ENCODE measurements at regions not wholly inside any gene's neighbourhood (a gene's known extent, or its start where the extent isn't known, plus 50 kb on each side); places are given as distances from the start of the nearest gene placed in this dataset.
"Not testable (repeated sequence)": the region's sequence is repeated elsewhere in the genome, so short reads cannot be mapped to it uniquely, and the experiment has no call there.

DNA sequence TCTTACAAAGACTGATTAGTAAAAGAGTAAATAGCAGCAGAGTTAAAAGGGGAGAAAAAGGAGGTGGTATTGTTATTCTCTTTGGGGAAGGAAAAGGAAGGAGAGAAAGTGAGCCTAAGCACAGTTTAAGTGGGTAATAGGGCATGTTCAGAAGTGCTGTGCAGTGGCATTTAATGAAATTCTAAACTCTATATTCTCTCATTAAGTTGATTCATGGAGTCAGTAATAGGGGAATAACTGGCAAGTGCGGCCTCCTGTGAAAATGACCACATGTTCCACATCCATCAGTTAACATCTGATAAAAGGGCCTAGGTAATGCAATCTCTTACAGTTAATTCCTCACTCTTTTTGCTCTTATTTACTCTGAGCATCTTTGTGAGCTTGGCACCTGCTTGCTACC is 516.7 kb downstream of the JRKL start:
- no peak for DNase-seq

DNA sequence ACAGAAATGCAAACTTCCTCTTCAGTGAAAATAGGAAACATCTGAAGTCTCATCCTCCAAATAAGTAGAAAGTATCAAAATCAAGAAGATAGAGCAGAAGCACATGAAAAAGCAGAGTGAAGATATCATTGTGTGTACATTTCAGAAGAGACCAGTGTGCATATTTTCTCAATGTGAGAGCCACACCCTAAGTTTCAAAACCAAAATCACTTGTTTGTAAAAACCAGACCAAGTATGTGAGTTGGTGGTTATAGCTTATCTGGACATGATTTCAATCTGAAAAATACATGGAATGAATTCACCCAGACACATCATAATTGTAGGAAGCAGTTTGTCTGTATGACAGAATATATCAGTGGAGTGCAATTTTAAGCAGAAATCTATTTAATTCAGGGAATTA is 536.0 kb downstream of the JRKL start:
- DNase-seq, result peak in 1 of 5 experiments; percentile 65

DNA sequence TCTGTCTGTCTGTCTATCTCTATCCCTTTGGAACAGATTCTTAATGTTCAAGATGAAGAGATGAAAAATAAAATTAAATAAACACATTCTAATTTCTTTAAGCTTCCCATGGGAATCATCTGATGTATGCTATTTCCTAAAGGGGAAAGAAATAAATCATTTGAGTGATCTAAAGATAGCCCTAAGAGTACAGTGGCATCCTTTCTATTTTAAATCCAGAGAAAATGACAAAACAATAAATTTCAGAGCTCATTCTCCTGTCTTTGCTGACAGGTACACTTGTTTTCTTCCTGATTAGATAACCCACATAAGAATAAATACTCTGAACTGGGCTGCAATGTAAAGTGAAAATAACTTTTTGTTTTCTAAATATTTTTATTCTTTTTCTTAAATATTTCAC is 550.4 kb downstream of the JRKL start:
- DNase-seq, result no peak

DNA sequence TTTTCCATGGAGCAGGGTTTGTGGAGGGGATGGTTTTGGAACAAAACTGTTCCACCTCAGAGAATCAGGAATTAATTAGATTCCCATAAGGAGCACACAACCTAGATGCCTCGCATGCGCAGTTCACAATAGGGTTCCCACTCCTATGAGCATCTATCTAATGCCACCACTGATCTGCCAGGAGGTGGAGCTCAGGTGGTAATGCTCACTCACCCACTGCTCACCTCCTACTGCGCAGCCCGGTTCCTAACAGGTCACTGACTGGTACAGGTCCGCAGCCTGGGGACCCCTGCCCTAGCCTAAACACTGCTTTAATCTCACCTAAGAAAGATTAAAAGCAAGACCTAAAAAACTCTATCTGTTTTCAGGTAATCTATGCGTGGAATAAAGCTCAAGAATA is 553.0 kb downstream of the JRKL start:
- DNase-seq, result no peak

DNA sequence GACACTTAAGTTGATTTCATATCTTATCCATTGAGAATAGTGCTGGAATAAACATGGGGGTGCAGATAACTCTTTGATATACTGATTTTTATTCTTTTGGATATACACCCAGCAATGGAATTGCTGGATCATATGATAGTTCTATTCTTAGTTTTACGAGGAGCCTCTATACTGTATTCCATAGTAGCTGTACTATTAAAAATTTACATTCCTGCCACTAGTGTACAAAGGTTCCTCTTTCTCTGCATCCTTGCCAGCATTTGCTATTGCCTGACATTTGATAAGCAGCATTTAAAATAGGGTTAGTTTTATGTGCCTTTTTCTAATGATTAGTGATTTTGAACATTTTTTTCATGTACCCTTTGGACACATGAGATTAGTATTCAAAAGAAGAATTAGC is 554.2 kb downstream of the JRKL start:
- DNase-seq, result no peak

DNA sequence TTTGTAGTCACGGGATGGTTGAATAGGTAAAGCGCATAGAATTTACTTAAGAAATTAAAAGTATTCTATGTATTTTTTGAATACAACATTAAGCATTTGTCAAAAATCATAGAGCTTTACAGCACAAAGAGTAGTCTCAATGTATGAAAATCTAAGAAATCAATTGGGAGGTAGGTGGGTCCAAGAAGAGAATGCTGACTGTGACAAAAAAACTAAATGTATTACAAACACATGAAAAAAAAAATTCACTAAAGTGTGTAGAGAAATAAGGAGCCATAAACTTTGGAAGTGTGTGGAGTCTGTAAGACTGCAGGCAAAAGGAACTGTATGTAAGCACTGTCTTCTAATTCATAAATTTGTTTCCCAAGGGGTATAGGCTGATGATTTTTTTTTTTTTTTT is 558.3 kb downstream of the JRKL start:
- DNase-seq, result no peak

DNA sequence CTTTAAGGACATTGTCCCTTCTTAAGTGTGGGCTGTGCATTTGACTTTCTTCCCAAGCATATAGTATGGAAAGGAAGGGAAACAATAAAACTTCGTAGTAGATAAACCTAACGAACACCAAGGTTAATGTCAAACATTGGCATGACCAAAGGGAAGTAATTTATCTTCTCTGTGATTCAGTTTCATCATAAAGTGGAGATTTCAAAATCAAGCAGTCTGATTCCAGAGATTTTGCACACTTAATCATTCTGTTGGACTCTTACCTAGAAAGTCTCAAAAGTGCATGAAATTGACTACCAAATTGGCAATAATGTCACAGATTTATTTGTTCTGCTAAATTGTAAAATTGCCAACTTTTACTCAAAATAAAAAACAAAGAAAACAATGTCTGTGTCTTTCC is 559.7 kb downstream of the JRKL start:
- DNase-seq, result no peak

DNA sequence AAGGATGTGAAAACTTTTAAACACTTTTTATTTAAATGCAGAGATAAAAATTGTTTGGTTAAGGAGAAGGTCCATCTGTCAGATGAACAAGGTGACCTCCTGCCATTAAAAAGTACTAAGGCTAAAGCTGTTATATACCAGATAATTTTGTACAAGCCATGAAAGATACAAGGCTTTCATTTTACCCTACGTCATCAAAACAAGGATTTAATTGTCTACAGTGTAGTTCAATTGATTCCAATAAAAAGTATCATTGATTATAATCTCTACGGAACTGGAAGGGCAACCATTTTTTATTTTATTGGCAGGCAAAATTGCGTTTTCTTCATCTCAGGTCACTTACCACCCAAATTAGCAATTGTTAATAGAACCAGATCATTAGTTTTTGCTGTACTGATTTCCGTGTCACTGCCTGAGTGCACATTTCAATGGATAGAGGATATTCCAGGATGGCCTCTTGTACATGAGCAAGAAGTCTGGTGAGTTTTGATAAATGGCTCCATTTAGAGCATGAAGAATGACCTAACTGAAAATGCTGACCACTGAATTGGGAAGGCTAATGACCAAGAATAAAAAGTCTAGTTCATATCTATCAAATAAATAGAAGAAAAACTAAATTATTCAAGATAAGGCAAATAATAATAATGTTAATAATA is 564.9 kb downstream of the JRKL start:
- no peak for DNase-seq

DNA sequence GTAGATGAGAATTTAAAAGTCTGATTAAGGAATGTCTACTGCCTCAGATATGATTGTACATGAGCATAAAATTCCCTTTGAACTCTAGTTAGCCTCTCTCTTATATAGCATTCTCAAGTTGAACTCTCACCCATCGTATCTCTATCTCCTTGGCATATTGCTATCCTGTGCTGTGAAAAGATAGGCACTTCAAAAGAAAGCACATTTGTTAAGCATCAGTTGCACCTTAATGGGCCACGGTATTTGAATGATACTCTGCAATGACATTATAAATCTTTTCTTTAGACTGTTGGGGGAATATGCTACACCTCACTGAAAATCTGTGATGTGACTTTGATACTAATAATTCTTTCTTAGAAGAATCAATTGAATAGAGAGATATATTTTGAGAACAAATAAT is 570.7 kb downstream of the JRKL start:
- DNase-seq, result no peak

DNA sequence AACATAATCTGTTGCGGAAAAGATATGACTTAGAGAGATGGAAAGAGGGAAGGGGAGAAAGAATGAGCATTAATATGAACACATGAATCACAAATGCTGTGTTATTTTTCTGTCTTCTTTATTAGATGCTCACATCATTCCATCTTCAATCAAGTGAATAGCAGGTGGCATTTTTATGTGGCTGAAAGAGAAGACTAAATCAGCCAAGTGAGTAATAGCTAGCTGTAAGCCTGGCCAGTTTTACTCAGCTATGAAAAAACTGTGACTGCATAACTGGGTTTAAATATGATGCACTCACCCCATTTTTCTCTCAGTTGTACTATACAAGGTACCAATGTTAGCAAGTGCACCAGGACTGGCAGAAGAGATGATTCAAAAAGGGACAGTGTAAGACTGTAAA is 571.1 kb downstream of the JRKL start:
- no peak for DNase-seq

DNA sequence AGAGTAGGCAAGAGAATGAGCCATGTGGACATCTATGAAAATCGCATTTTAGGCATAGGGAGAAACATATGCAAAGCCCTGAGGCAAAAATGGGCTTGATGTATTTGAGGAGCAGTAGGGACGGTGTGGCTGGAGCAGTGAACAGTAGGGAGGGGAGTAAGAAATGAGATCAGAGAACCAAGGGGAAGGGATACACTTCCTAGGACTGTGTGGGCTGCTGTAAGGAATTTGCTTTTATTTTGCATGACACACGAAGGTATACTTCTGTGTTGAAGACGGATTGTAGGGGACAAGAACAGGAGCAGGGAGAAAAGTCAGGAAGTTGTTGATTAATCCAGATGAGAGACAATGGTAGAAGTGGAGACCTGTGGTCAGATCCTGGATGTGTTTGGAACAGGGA is 572.1 kb downstream of the JRKL start:
- no peak for DNase-seq

DNA sequence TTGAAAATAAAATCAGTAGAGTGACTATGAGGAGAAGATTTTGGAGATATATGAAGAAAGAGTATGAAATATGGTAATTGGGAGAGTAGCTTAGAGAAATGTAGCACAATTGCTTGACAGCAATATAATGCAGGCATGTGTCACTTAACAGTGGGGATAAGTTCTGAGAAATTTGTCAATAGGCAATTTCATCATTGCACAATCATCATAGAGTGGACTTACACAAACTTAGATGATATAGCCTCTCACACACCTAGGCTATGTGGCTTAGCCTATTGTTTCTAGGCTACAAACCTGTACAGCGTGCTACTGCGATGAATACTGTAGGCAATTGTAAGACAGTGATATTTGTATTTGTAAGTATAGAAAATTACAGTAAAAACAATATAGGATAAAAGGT is 573.6 kb downstream of the JRKL start:
- no peak for DNase-seq

DNA sequence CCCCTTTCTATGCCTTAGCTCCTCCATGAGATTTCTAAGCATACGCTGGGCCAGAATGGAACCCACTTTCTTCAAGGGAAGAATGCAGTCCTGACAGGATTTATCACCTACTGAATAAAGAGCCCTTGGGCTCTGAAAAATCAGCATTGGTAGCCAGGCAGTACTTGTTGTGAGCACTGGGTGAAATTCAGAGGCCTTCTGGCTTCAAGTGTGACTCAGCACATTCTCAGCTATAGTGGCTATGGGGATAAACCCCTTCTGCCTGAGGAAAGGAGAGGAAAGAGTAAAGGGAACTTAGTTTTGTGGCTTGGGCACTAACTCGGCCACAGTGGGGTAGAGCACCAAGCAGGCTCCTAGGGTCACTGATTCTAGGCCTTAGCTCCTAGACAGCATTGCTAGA is 574.8 kb downstream of the JRKL start:
- no peak for DNase-seq

DNA sequence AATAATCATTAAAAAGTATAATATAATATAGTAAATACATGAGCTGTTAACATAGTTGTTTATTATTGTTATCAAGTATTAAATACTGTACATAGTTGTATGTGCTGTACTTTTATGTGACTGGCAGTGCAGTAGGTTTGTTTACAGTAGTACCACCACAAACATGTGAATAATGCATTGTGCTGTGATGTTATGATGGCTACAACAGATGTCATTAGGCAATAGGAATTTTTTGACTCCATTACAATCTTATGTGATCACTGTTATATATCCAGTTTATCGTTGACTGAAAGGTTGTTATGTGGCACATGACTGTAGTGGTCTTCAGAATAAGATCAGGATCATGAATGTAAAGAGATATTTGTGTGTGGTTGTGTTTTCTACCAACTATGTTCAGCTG is 577.8 kb downstream of the JRKL start:
- no peak for DNase-seq

DNA sequence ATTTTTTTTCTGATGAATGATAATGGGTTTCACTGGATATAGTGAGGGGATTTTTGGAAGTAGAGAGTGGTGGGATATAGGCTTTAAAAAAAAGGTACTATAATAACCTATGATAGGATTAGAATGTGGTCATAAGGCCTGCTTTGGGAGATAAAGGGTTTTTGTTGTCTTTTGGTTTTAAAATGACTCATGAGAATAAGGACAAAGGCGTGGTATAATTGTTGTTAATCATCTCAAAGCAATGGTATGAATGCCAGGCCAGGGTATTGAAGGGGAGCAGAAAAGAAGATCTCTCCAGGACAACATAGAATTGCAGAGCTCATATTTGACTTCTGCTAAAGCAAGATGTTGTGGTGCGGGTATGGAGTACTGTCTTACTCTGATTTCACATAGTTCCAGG is 579.4 kb downstream of the JRKL start:
- DNase-seq, result no peak

DNA sequence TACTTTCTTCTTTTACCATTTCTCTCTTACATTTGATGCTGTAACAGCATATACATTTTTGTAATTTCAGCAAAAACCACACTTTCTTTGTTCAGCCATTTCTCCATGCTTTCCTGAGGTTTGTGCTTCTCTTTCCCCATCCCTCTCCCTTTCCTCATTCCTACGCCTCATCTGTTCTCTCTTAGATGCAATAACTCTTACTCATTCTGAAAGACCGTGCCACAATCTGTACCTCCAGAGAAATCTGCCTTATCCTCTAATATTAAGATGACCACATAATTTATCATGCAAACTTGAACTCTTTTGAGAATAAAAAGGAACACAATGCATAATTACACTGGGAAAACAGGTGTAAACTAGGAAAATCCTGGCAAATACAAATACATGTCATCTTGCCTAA is 588.9 kb downstream of the JRKL start:
- DNase-seq, result no peak

DNA sequence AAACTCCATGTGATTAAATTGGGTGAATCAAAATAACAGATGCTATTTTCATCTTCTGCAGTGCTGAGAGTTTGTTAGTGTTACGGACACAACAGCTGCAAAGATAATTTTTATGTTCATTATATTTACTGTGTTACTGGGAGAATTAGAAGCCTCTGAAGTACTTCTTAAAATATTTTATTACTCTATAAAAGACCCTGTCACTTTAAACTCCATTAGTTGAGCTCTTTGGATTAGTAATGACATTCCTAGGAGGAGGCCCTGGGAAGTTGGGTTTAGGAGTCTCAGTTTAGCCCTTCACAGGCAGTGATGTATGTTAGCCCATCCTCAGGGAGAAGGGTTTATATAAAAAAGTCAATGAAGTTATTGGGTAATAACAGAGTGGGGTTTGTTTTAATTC is 596.7 kb downstream of the JRKL start:
- no peak for DNase-seq

DNA sequence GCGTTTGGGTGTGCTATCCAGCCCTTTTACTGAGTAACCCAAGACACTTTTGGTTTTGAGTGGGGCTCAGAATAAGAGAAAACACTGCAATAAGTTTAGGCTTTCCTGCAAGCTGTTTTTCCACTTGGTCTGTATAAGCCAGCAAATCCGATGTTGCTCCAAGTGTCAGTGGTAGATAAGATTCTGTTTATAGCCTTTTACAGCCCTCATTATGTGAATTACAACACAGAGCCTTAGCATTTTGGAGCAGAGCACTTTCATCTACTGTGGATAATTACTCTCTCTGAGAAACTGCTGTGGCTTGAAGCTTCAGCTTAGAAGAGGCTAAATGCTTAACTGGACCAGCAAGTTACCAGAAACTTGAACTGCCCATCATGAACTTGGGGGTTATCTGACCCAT is 601.1 kb downstream of the JRKL start:
- no peak for DNase-seq

DNA sequence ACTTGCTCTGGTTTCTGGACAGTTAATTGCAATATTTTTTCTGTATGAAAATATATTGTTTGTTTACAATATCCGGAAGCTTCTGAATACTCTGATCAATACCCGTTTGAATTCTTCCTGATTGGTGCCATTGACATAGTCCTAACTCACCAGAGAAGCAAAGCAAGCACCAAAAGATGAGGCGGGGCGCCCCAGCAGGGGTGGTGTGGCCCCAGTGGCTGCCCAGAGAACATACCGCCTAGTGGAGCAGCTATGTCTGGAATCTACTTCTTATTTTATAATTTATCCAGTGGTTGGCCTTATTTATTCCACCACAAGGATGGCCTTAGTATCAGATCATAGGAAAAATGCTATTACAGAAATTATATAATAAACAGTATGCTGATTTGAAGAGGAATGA is 610.7 kb downstream of the JRKL start:
- DNase-seq, result no peak

DNA sequence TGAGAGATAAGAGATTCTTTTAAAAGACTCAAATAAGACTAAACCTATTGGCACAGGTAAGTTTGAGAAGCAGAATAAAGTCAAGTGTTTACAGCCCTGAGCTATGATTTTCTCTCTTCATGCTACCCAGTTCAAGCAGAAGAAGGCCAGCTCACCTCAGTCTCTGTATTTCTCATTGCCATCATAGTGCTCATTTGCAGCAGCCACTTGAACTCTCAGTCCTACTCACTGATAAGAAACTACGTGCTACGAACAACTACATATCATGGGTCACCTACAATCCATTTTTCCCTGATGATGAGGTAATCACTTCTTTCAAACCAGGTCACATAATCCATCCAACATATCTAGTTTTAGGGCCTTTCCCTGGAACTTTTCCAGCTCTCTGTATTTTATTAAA is 617.5 kb downstream of the JRKL start:
- no peak for DNase-seq

DNA sequence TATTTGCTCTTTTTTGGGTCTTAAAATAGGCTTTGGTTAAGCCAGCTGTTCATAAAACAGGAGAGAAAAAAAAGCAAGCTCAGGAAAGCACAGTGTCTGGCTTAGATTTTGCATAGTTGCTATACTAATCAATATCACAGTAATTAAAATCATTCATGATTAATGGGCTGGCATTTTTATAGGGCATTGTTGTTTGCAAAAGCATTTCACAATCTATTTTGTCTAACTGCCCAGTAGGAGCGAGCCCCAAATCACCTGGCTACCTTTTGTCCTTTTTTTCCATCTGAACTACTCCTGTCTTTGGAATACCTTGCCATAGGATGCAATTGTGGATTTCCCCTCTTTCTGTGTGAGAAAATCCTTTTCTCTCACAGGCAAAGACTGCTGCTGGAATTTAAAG is 619.8 kb downstream of the JRKL start:
- DNase-seq, result no peak

DNA sequence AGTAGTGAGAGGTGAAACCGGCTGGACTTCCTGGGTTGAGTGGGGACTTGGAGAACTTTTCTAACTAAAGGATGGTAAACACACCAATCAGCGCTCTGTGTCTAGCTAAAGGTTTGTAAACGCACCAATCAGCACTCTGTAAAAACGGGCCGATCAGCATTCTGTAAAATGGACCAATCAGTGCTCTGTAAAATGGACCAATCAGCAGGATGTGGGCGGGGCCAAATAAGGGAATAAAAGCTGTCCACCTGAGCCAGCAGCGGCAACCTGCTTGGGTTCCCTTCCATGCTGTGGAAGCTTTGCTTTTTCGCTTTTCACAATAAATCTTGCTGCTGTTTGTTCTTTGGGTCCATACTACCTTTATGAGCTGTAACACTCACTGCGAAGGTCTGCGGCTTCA is 621.2 kb downstream of the JRKL start:
- not testable (repeated sequence) for DNase-seq

DNA sequence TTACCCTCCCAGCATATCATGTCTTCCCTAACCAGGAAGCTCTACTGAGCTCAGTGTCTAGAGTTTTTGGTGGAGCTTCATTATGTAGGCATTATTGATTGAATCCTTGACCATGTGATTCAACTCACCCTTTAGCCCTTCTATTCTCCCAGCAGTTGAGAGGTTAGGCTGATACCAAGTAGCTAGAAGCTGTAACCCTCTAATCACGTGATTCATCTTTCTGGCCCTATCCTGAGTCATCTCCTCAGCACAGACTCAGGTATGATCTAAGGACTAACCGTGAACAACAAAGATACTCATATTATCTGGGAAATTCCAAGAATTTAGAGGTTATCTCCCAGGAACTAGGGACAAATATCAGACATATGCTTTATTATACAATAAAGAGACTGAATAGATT is 625.5 kb downstream of the JRKL start:
- DNase-seq, result no peak

DNA sequence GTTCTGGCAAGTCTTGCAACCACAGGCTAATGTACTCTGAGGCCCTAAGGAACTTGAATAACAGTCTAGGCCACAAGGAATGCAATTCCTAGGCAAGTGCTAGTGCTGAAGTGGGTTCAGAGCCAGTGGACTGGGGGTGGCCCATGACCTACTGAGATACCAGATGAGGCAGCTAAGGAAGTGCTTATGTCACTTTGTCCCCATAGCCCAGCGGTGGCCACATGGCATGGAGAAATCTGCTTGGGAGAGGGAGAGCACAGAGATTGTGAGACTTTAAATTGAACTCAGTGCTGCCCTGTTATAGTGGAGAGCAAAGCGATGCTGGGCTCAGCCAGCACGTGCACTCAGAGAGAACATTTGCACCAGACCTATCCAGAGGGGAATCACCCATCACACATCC is 629.5 kb downstream of the JRKL start:
- DNase-seq, result no peak

DNA sequence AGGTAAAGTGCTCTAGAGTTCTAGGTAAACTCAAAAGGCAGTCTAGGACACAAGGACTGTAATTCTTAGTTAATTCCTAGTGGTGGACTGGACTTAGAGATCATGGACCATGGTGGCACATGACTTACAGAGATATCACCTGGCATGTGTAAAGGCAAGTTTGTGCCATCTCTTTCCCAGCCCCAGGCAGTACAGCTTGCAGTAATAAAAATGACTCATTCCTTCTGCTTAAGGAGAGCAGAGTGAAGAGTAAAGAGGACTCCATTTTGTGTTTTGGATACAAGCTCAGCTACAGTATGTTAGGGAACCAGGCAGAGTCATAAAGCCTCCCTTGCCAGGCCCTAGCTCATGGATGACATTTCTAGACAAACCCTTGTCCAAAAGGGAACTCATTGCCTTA is 629.9 kb downstream of the JRKL start:
- no peak for DNase-seq

DNA sequence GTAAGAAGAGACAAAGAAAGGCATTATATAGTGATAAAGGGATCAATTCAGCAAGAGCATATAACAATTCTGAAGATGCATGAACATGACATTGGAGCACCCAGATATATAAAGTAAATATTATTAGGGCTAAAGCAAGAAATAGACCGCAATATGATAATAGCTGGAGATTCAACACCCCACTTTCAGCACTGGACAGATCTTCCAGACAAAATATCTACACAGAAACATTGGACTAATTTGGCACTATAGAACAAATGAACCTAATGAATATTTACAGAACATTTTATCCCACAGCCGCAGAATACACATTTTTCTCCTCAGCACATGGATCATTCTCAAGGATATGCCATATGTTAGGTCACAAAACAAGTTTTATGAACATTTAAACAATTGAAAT is 633.1 kb downstream of the JRKL start:
- DNase-seq, result no peak

Measured in T-helper 2 cell (primary cell).